Activated CD4-positive, alpha-beta memory T cell treated with anti-CD3 and anti-CD28 coated beads for 36 hours (primary cell): ENCODE measurements at regions not wholly inside any gene's neighbourhood (a gene's known extent, or its start where the extent isn't known, plus 50 kb on each side); places are given as distances from the start of the nearest gene placed in this dataset.
A peak's percentile ranks its signal among the peaks of the same experiment; 100 is the strongest.
"Not testable (repeated sequence)": the region's sequence is repeated elsewhere in the genome, so short reads cannot be mapped to it uniquely, and the experiment has no call there.

ENCODE experiments used
- CTCF ChIA-PET: fragments of 350-600 bp; sonication (Branson Sonifier 250); formaldehyde crosslinking; loops from one replicate; lab custom pipeline; 2021; ENCODE audit warnings: antibody characterized with exemption, inconsistent platforms; lab: Charles Lee
- POLR2A ChIA-PET: fragments of 350-600 bp; sonication (Branson Sonifier 250); formaldehyde crosslinking; loops from one replicate; lab custom pipeline; 2021; ENCODE audit warnings: antibody characterized with exemption; lab: Charles Lee
- DNase-seq: peaks from one replicate; pipeline ENCODE4 v3.0.0-alpha.2; 2020
- H3K27ac Mint-ChIP-seq: one replicate; pipeline ENCODE4 v1.8.0; 2021; ENCODE audit warnings: mixed read lengths
- H3K27me3 Mint-ChIP-seq: one replicate; pipeline ENCODE4 v1.8.0; 2021; ENCODE audit warnings: mixed read lengths
- H3K36me3 Mint-ChIP-seq: one replicate; pipeline ENCODE4 v1.8.0; 2021; ENCODE audit warnings: mixed read lengths
- H3K4me1 Mint-ChIP-seq: one replicate; pipeline ENCODE4 v1.8.0; 2021; ENCODE audit warnings: low read depth, mixed read lengths
- H3K4me3 Mint-ChIP-seq: one replicate; pipeline ENCODE4 v1.8.0; 2021; ENCODE audit warnings: mild to moderate bottlenecking, mixed read lengths
- H3K9me3 Mint-ChIP-seq: one replicate; pipeline ENCODE4 v1.8.0; 2021; ENCODE audit warnings: mixed read lengths
- intact Hi-C: fragments of 100-400 bp; cut with micrococcal nuclease; formaldehyde crosslinking; loops from one replicate; pipeline ENCODE4 v1.15.1; 2023

- CTCF ChIA-PET = no interaction called here
These were observed 151.8 kb downstream of the NRN1 start for GRCh38 chr6:5854899-5855298.

DNA sequence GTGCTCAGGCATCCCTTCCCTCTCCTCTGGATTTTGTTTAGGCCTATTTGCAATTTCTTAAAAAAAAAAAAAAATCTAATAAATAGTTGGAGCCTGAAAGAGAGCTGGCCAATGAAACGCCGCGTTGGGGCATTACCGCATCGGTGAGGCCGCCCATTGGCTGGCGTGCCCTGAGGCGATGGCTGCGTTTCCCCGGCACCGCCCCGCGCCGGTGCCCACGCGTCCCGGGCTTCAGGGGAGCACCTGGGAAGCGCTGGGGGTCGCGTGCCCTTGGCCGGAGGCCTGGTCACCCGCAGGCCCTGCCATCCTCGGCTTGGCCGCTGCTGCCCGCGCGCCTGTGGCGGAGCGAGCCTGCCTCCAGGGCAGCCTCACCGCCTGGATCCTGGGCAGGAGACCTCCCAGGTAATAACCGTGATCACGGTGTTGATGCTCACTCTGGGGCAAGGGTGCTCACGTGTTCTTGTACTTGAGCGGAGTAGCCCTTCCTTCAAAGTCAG is 155.4 kb downstream of the NRN1 start:
- intact Hi-C loops = loop anchor here (1.0 kb wide), 1 partner anchor 15 kb away; no protein-coding TSS in a partner anchor
- peaks cover 9% of the 10 kb centered on the region for H3K4me1 Mint-ChIP-seq
- CTCF ChIA-PET = interaction anchor here (0.6 kb wide), 1 partner anchor 35 kb away, joined by 3 read pairs; no protein-coding TSS in a partner anchor
- H3K36me3 Mint-ChIP-seq = no peaks in the 10 kb centered on the region
- peak overlapping the region; percentile 70 for H3K4me3 Mint-ChIP-seq
- POLR2A ChIA-PET = no interaction called here
- H3K27me3 Mint-ChIP-seq = peaks cover 2% of the 10 kb centered on the region
- no peak overlapping the region for H3K27ac Mint-ChIP-seq
- peak; percentile 82 for DNase-seq
- H3K9me3 Mint-ChIP-seq = no peaks in the 10 kb centered on the region

More at GRCh38 chr6:5854899-5855298, 151.8 kb downstream of the NRN1 start:
- Mint-ChIP-seq H3K9me3 (no peaks in the 10 kb centered on the region), H3K36me3 (no peaks in the 10 kb centered on the region), H3K27me3 (peaks cover 2% of the 10 kb centered on the region), H3K27ac (no peak overlapping the region), H3K4me3 (no peak overlapping the region), H3K4me1 (peaks cover 4% of the 10 kb centered on the region)
- no peak for DNase-seq
- intact Hi-C loops = no loop called here
- POLR2A ChIA-PET = no interaction called here

DNA sequence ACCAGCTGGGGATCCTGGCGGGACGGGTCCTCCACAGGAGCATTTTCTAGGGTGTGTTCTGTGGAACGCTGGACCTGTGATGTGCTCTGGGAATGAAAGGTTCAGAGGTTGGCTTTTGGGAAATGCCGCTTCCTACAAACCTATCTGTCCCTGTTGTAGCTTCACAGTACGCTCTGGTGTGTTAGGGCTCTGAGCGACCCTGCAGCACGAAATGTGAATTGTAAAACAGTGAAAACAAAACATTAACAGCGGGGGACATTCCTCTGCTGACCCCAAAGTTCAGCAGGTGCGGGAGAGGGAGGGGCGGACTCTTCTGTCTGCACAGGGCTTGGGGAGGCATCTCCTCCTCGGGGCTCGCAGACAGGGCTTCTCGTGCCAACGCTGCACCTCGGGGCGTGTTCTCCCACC is 155.9 kb downstream of the NRN1 start:
- Mint-ChIP-seq H3K27ac (no peak overlapping the region), H3K4me3 (peak overlapping the region; percentile 70), H3K36me3 (no peaks in the 10 kb centered on the region), H3K9me3 (no peaks in the 10 kb centered on the region), H3K4me1 (peaks cover 9% of the 10 kb centered on the region), H3K27me3 (peaks cover 2% of the 10 kb centered on the region)
- DNase-seq = no peak
- CTCF ChIA-PET = no interaction called here
- intact Hi-C loops = loop anchor here (1.0 kb wide), 1 partner anchor 15 kb away; no protein-coding TSS in a partner anchor
- POLR2A ChIA-PET = no interaction called here

- H3K9me3 Mint-ChIP-seq = no peaks in the 10 kb centered on the region
- H3K27me3 Mint-ChIP-seq = peaks cover 2% of the 10 kb centered on the region
- CTCF ChIA-PET = no interaction called here
- no peaks in the 10 kb centered on the region for H3K36me3 Mint-ChIP-seq
- intact Hi-C loops = no loop called here
- no peak overlapping the region for H3K4me3 Mint-ChIP-seq
- H3K4me1 Mint-ChIP-seq = peaks cover 9% of the 10 kb centered on the region
- no peak overlapping the region for H3K27ac Mint-ChIP-seq
- POLR2A ChIA-PET = no interaction called here
- no peak for DNase-seq
These were observed 159.8 kb downstream of the NRN1 start for GRCh38 chr6:5846889-5847288.

GRCh38 chr6:5846335-5846734 is 160.4 kb downstream of the NRN1 start:
- DNase-seq = no peak
- H3K4me1 Mint-ChIP-seq = peaks cover 6% of the 10 kb centered on the region
- no peaks in the 10 kb centered on the region for H3K36me3 Mint-ChIP-seq
- ChIA-PET CTCF (no interaction called here), POLR2A (no interaction called here)
- peaks cover 2% of the 10 kb centered on the region for H3K27me3 Mint-ChIP-seq
- no peaks in the 10 kb centered on the region for H3K9me3 Mint-ChIP-seq
- no peak overlapping the region for H3K4me3 Mint-ChIP-seq
- intact Hi-C loops = no loop called here
- no peak overlapping the region for H3K27ac Mint-ChIP-seq

DNA sequence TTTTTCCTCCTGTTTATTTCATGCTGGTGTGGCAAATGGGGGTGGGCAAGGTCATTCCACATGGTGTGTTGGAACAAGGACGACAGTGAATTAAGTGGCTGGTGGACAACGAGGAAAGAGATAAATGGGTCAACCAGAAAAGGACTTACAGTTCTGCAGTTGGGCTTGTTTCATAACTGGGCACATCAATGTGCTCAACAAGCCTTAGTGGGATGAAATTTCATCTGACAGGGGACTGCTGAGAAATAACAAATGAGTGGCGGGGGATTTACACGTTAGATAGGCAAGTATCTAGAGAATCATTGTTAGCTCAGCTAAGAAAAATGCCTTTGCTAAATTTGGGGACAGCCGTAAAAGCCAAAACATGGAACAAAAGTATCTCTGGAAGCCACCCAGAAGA is 163.6 kb downstream of the NRN1 start:
- Mint-ChIP-seq H3K4me3 (no peak overlapping the region), H3K36me3 (no peaks in the 10 kb centered on the region), H3K27ac (no peak overlapping the region), H3K4me1 (peaks cover 5% of the 10 kb centered on the region), H3K9me3 (no peaks in the 10 kb centered on the region), H3K27me3 (no peaks in the 10 kb centered on the region)
- intact Hi-C loops = no loop called here
- no peak for DNase-seq
- POLR2A ChIA-PET = no interaction called here
- CTCF ChIA-PET = no interaction called here

DNA sequence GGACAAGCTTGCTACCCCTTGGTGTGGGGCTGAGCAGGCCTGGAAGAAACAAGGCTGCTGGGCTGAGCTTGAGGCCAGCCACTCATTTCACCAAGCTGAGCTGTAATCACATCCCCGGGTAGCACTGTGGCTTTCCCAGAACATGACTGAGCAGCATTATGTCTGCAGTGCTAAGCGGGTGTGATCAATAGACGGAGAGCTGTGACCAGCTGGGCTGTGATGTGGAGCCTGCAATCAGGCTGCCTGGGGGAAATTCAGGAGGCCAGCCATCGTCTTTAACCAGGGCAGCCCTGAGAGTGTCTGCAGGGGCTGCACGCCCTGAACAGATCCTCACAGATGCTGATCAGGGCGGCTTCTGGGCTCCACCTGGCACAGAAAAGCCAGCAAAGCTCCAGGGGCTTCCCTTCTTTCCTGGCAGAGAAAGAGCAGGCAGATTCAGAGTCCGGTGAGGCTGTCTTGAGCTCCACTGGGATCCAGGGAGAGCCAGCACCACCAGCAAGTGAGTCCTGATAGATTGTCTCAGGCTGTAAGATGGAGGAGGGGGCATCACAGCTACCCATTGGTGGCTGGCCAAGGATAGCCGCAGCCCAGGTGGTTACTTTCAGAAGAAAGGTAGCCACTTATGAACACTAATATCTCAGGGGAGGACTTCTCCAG is 165.9 kb downstream of the NRN1 start:
- Mint-ChIP-seq H3K9me3 (no peaks in the 10 kb centered on the region), H3K4me1 (no peaks in the 10 kb centered on the region), H3K36me3 (no peaks in the 10 kb centered on the region), H3K27ac (no peak overlapping the region), H3K4me3 (no peak overlapping the region), H3K27me3 (no peaks in the 10 kb centered on the region)
- DNase-seq = no peak
- POLR2A ChIA-PET = no interaction called here
- intact Hi-C loops = no loop called here
- CTCF ChIA-PET = no interaction called here

DNA sequence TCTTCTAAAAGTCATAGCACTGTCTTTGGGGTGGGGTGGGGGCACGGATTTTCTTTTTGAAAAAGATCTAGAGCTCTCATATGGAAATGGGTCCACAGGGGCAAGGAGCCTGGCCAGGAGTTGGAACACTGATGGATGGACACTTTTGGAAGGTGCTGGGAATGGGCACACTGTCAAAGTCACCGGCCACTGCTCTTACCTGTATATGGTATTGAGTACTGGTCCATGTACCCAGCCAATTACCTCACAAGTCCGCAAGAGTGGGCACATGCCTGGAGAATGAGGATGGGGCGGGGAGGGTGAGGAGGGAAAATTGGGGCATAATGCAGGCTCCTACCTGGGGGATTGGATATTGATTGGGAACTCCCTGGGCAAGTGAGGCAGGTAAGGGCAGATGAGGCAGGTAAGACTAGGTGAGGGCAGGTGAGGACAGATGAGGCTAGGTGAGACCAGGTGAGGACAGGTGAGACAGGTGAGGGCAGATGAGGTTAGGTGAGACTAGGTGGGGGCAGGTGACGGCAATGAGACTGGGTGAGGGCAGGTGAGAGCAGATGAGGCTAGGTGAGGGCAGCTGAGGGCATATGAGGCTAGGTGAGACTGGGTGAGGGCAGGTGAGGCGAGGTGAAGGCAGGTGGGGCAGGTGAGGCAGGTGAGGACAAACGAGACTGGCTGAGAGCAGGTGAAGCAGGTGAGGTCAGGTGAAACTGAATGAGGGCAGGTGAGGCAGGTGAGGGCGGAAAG is 167.9 kb downstream of the NRN1 start:
- intact Hi-C loops = no loop called here
- POLR2A ChIA-PET = no interaction called here
- Mint-ChIP-seq H3K27ac (no peak overlapping the region), H3K27me3 (no peaks in the 10 kb centered on the region), H3K4me3 (no peak overlapping the region), H3K4me1 (no peaks in the 10 kb centered on the region), H3K9me3 (no peaks in the 10 kb centered on the region), H3K36me3 (no peaks in the 10 kb centered on the region)
- DNase-seq = no peak
- CTCF ChIA-PET = interaction anchor here (0.6 kb wide), 1 partner anchor 293 kb away, joined by 4 read pairs; no protein-coding TSS in a partner anchor

- H3K27me3 Mint-ChIP-seq = no peaks in the 10 kb centered on the region
- CTCF ChIA-PET = no interaction called here
- H3K27ac Mint-ChIP-seq = no peak overlapping the region
- POLR2A ChIA-PET = no interaction called here
- H3K4me3 Mint-ChIP-seq = no peak overlapping the region
- no peaks in the 10 kb centered on the region for H3K9me3 Mint-ChIP-seq
- peaks cover 10% of the 10 kb centered on the region for H3K4me1 Mint-ChIP-seq
- no peak for DNase-seq
- no peaks in the 10 kb centered on the region for H3K36me3 Mint-ChIP-seq
- intact Hi-C loops = no loop called here
These were observed 169.4 kb downstream of the NRN1 start for GRCh38 chr6:5837323-5837722.

GRCh38 chr6:5836597-5836996 is 170.1 kb downstream of the NRN1 start:
- H3K27ac Mint-ChIP-seq, CTCF ChIA-PET, POLR2A ChIA-PET, H3K4me3 Mint-ChIP-seq, H3K36me3 Mint-ChIP-seq, H3K9me3 Mint-ChIP-seq, DNase-seq, H3K27me3 Mint-ChIP-seq, intact Hi-C loops: not testable (repeated sequence)
- H3K4me1 Mint-ChIP-seq = peaks cover 18% of the 10 kb centered on the region

DNA sequence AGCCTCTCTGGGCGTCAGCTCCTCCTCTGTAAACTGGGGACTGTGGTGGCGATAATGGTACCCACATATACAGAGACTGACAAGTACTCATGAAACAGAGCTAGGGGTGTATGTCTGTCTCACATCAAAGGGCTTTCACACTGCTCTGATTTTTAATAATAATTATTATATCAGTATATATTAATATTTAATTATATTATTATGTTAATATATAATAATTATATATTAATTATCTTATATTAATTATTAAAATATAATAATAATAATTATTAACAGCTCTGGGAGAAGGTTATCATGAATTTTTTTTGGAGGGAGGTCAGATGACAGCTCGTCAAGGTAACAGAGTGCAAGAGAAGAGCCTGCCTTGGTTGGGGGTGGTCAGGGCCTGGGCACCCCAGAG is 173.6 kb downstream of the NRN1 start:
- no peaks in the 10 kb centered on the region for H3K27me3 Mint-ChIP-seq
- peaks cover 32% of the 10 kb centered on the region for H3K4me1 Mint-ChIP-seq
- H3K4me3 Mint-ChIP-seq = no peak overlapping the region
- ChIA-PET CTCF (no interaction called here), POLR2A (no interaction called here)
- intact Hi-C loops = no loop called here
- no peak for DNase-seq
- H3K9me3 Mint-ChIP-seq = no peaks in the 10 kb centered on the region
- no peak overlapping the region for H3K27ac Mint-ChIP-seq
- no peaks in the 10 kb centered on the region for H3K36me3 Mint-ChIP-seq

GRCh38 chr6:5832668-5833067 is 174.1 kb downstream of the NRN1 start:
- no peak for DNase-seq
- CTCF ChIA-PET = no interaction called here
- no peak overlapping the region for H3K4me3 Mint-ChIP-seq
- intact Hi-C loops = no loop called here
- POLR2A ChIA-PET = no interaction called here
- H3K27ac Mint-ChIP-seq = peak overlapping the region; percentile 75
- no peaks in the 10 kb centered on the region for H3K36me3 Mint-ChIP-seq
- no peaks in the 10 kb centered on the region for H3K9me3 Mint-ChIP-seq
- H3K27me3 Mint-ChIP-seq = no peaks in the 10 kb centered on the region
- H3K4me1 Mint-ChIP-seq = peaks cover 32% of the 10 kb centered on the region
